ENCODE measurements at regions not wholly inside any gene's neighbourhood (a gene's known extent, or its start where the extent isn't known, plus 50 kb on each side); places are given as distances from the start of the nearest gene placed in this dataset.

- no peak for DNase-seq
These were observed 61.0 kb downstream of the GTPBP8 start for GRCh38 chr3:113051787-113052186.

GRCh38 chr3:113053169-113053568 lies 62.4 kb downstream of the GTPBP8 start:
- DNase-seq = no peak

DNA sequence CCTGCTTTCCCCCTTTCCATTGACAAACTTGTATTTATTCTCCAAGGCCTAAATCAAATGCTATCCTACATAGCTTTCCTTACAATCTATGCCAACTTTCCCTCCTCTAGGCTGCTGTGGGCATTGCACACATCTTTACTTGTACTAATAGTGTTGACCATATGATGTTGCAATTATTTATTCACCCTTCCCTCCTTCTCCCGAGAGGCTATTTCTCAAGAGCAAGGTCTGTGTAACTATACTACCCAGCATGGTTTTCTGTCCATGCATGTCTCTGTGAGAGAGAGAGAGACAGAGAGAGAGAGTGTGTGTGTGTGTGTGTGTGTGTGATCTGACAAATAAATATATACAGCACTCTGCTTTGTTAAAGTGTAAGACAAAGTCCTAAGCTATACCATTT lies 63.8 kb downstream of the GTPBP8 start:
- no peak for DNase-seq

- DNase-seq = no peak
These were observed 64.4 kb downstream of the GTPBP8 start for GRCh38 chr3:113055201-113055600.

DNA sequence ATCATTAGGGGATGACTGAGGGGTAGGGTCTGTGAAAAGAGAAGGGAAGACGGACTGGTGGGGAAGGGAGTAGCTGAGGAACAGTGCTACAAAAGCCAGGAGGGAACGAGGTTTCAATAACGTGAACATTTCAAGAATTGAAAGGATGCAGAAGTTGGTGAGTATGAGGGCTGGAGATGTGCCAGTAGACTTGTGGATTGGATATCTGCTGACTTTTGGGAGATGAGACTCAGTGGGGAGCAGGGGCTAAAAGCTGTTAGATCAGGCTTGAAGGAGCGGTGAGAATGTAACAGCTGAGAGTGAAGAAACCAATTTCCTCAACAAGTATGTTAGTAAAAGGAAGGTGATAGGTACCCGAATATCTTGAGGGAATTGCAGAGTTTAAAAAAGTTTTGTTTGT lies 65.2 kb downstream of the GTPBP8 start:
- DNase-seq = no peak

GRCh38 chr3:113057117-113057516 lies 66.3 kb downstream of the GTPBP8 start:
- no peak for DNase-seq

GRCh38 chr3:113058188-113058587 lies 67.4 kb downstream of the GTPBP8 start:
- DNase-seq = no peak

GRCh38 chr3:113062705-113063104 lies 71.9 kb downstream of the GTPBP8 start:
- DNase-seq = no peak

DNA sequence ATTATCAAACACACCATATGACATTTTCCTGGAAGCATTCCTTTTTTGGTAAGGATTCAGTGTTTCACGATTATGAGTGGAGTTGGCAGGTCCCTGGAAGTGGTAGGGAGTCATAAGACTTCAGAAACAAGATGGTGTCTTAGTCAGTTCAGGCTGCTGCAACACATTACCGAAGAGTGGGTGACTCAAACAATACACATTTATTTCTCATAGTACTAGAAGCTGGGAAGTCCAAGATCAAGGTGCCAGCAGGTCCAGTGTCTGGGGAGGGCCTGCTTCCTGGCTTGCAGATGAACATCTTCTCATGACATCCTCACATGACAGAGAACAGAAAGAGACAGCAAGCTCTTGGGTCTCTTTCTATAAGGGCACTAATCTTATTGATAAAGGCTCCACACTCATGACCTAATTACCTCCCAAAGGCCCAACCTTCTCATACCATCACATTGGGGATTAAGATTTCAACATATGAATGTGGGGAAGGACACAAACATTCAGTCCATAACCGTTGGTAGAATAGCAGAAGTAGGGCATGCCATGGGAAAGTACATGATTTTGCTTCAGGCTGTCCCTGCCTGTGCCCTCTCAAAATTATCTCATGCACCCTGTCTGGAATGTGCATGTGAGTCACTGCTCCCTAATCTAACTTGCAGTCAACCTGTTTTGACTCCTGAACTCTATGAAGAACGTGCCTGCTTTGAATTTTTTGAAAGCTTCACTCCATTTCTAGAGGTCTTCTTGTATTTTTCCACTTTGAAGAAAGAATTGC lies 72.5 kb downstream of the GTPBP8 start:
- DNase-seq = no peak

- no peak for DNase-seq
These were observed 73.4 kb downstream of the GTPBP8 start for GRCh38 chr3:113064183-113064582.

DNA sequence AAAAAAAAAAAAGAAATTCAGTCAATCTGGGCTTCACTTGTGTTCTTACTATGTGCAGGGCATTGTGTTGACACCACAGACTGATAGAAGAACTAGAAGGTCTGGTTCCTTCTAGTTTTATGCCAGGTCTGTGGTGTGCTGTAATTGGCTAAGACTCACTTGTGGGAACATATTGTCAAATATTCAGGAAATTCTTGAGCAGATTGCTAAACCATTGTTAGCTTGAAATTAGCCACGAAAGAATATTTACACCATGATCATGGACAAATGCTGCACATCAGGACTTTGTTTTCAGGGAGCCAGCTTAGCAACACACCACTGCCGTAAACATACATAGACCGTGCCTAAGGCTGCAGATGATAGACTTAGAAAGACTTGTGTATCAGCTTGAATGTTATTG lies 74.6 kb downstream of the GTPBP8 start:
- DNase-seq = no peak

GRCh38 chr3:113070072-113070640 lies 79.4 kb downstream of the GTPBP8 start:
- no peak for DNase-seq

- DNase-seq = no peak
These were observed 79.9 kb downstream of the GTPBP8 start for GRCh38 chr3:113070681-113071113.

GRCh38 chr3:113075588-113075987 lies 84.8 kb downstream of the GTPBP8 start:
- no peak for DNase-seq

GRCh38 chr3:113079218-113079961 lies 88.6 kb downstream of the GTPBP8 start:
- DNase-seq = no peak

DNA sequence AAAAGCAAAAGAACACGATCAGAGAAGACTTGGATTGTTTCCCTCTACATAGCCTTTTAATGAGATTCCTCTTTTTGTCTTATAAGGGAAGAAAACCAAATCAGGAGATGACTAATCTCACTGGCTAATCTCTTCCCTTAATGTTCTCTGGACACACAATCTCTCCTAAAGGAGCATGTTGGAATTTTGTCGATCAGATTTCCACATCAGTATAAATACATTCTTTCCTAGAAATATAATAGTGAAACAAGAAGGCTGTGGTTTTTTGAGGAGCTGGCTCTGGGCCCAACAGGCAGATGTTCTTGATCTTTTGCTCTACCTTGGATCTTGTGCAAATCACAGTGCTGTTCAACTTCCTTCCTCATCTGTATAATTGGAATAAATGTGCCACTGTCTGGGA lies 94.0 kb downstream of the GTPBP8 start:
- DNase-seq = no peak

DNA sequence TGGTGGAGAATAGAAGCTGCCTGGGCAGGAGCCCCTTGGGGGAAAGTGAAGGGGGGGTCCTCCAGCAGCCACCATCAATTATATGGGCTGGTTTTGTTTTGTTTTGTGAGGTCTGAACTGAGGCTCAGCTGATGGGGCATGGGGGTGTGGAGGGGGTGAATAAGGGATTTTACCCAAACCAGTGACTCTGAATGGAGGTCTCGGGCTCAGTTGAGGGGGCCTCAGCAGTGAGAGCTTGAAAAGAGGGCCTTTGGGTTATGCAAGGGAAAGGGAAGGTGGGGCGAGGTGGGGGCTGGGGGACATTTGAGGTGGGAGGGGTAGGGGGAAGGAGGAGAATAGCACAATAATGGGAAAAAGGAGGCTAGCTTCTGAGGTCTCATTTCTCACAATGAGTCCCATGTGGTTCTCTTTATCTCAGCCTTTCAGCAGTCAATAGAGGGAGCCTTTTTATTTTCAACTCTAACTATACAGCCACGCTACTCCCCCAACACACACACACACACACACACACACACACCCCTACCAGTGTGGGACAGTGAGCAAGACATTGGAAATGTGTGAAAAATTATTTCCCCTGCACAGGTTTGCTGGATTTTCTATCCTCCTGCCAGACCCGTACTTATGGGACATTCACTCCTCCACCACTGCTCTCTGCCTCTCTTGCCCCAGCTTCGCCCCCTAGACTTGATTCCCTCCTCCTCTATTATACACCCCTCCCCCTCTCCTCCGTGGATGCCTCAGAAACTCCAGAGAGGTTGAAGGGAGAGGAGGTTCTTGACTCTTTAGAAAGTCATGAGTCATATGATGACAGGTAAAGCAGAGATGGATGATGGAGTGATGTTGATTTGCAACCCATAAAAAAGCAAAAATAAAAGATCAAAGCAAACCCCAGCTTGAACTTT lies 96.0 kb downstream of the GTPBP8 start:
- DNase-seq = no peak

GRCh38 chr3:113088616-113089015 lies 97.8 kb downstream of the GTPBP8 start:
- no peak for DNase-seq

DNA sequence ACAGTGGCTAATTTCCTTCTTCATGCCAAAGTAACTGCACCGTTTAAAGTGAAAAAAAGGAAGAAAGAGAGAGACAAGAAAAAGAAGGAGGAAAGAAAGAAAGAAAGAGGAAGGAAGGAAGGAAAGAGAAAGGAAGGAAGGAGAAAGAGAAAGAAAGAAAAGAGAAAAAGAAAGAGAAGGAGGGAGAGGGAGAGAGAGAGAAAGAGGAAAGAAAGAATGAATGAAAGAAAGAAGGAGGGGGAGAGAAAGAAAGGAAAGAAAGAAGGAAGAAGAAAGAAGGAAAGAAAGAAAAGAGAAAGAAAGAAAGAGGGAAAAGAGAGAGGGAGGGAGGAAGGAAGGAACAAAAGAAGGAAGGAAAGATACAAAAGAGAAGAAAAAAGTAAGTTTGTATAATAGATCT lies 100.6 kb downstream of the GTPBP8 start:
- DNase-seq = no peak

- no peak for DNase-seq
These were observed 102.0 kb downstream of the GTPBP8 start for GRCh38 chr3:113092746-113093145.

GRCh38 chr3:113094337-113095221 lies 103.8 kb downstream of the GTPBP8 start:
- DNase-seq = no peak

All from NCI-H748 treated with DMSO at 0.1 percent for 48 hours (cell line).